ENCODE measurements at regions not wholly inside any gene's neighbourhood (a gene's known extent, or its start where the extent isn't known, plus 50 kb on each side); places are given as distances from the start of the nearest gene placed in this dataset.

- no peak overlapping the region for H3K4me3 ChIP-seq (replicated peaks in 1 of 3; ENCODE audit: low read depth in 2 of 3, low read length in 3 of 3)
- DNase-seq: no peak
- 88% methylated on average over 4 of the region's 4 CpGs for WGBS (ENCODE audit: insufficient coverage)
- intact Hi-C loops (cut with micrococcal nuclease): no loop called here
- no peak overlapping the region for H3K9ac ChIP-seq (ENCODE audit: insufficient read depth, low read length, poor library complexity, severe bottlenecking)
- H3K4me1 ChIP-seq (ENCODE audit: control insufficient read depth in 1 of 2, insufficient read depth in 2 of 2, low read length in 2 of 2): no peaks in the 10 kb centered on the region
- H4K20me1 ChIP-seq (ENCODE audit: insufficient read depth, low read length): no peaks in the 10 kb centered on the region
- no peaks in the 10 kb centered on the region for H3K36me3 ChIP-seq (replicated peaks in 1 of 2; ENCODE audit: control insufficient read depth in 1 of 2, insufficient read depth in 2 of 2, low read length in 2 of 2)
- Mint-ChIP-seq H3K27me3 (ENCODE audit: low read depth in 3 of 3) (no peaks in the 10 kb centered on the region), H3K27ac (no peak overlapping the region), H3K36me3 (no peaks in the 10 kb centered on the region), H3K4me3 (no peak overlapping the region), H3K4me1 (no peaks in the 10 kb centered on the region), H3K9me3 (peaks cover 0 to 8% (median 0%) of the 10 kb centered on the region in 7 donors)
- H3K27ac ChIP-seq (ENCODE audit: low read depth in 1 of 2, low read length in 2 of 2): no peak overlapping the region
- no peaks in the 10 kb centered on the region for H3K79me2 ChIP-seq (ENCODE audit: insufficient read depth, low read length)
- no peak overlapping the region for H2AFZ ChIP-seq (ENCODE audit: insufficient read depth, low read depth, low read length, poor library complexity, severe bottlenecking)
- no peak overlapping the region for H3K4me2 ChIP-seq (replicated peaks; ENCODE audit: extremely low read depth, low read length, poor library complexity, severe bottlenecking)
- TF ChIP-seq CTCF (IDR thresholded peaks at IDR 0.05): no peak
- H3K27me3 ChIP-seq (ENCODE audit: control insufficient read depth in 2 of 2, insufficient read depth in 2 of 2, low read length in 2 of 2): no peaks in the 10 kb centered on the region
- H3K9me3 ChIP-seq (replicated peaks in 1 of 2; ENCODE audit: control insufficient read depth in 1 of 2, insufficient read depth in 1 of 2, low read length in 2 of 2): no peaks in the 10 kb centered on the region
Observed at GRCh38 chr21:27719226-27719625, 752.3 kb upstream of the ADAMTS5 start.

GRCh38 chr21:27715131-27715530 lies 748.2 kb upstream of the ADAMTS5 start:
- no peak overlapping the region for H3K4me2 ChIP-seq (replicated peaks; ENCODE audit: extremely low read depth, low read length, poor library complexity, severe bottlenecking)
- no peak overlapping the region for H3K27ac ChIP-seq (ENCODE audit: low read depth in 1 of 2, low read length in 2 of 2)
- no peaks in the 10 kb centered on the region for H3K27me3 ChIP-seq (ENCODE audit: control insufficient read depth in 2 of 2, insufficient read depth in 2 of 2, low read length in 2 of 2)
- H3K9me3 ChIP-seq (replicated peaks in 1 of 2; ENCODE audit: control insufficient read depth in 1 of 2, insufficient read depth in 1 of 2, low read length in 2 of 2): no peaks in the 10 kb centered on the region
- Mint-ChIP-seq H3K4me1 (no peaks in the 10 kb centered on the region), H3K27me3 (ENCODE audit: low read depth in 3 of 3) (no peaks in the 10 kb centered on the region), H3K9me3 (peaks cover 0 to 7% (median 0%) of the 10 kb centered on the region in 7 donors), H3K36me3 (no peaks in the 10 kb centered on the region), H3K27ac (no peak overlapping the region), H3K4me3 (no peak overlapping the region)
- no peak for TF ChIP-seq CTCF (IDR thresholded peaks at IDR 0.05)
- no peak overlapping the region for H2AFZ ChIP-seq (ENCODE audit: insufficient read depth, low read depth, low read length, poor library complexity, severe bottlenecking)
- H3K79me2 ChIP-seq (ENCODE audit: insufficient read depth, low read length): no peaks in the 10 kb centered on the region
- no peaks in the 10 kb centered on the region for H4K20me1 ChIP-seq (ENCODE audit: insufficient read depth, low read length)
- DNase-seq: no peak
- no peak overlapping the region for H3K9ac ChIP-seq (ENCODE audit: insufficient read depth, low read length, poor library complexity, severe bottlenecking)
- H3K4me1 ChIP-seq (ENCODE audit: control insufficient read depth in 1 of 2, insufficient read depth in 2 of 2, low read length in 2 of 2): no peaks in the 10 kb centered on the region
- no peak overlapping the region for H3K4me3 ChIP-seq (replicated peaks in 1 of 3; ENCODE audit: low read depth in 2 of 3, low read length in 3 of 3)
- WGBS (ENCODE audit: insufficient coverage): no CpG with 5 or more reads among the region's 1 CpG
- intact Hi-C loops (cut with micrococcal nuclease): no loop called here
- H3K36me3 ChIP-seq (replicated peaks in 1 of 2; ENCODE audit: control insufficient read depth in 1 of 2, insufficient read depth in 2 of 2, low read length in 2 of 2): no peaks in the 10 kb centered on the region
